Neuronal stem cell (in vitro differentiated cells): ENCODE measurements at regions not wholly inside any gene's neighbourhood (a gene's known extent, or its start where the extent isn't known, plus 50 kb on each side); places are given as distances from the start of the nearest gene placed in this dataset.
A peak's percentile ranks its signal among the peaks of the same experiment; 100 is the strongest.
"Not testable (repeated sequence)": the region's sequence is repeated elsewhere in the genome, so short reads cannot be mapped to it uniquely, and the experiment has no call there.

Experiments
- DNase-seq: peaks from one replicate; pipeline ENCODE4 v3.0.0-alpha.2; 2013; ENCODE audit warnings: low spot score
- H2AFZ ChIP-seq: one replicate; pipeline ENCODE4 v1.6.1; 2013; ENCODE audit warnings: mild to moderate bottlenecking, low read length, inconsistent platforms
- H2AK5ac ChIP-seq: 2 replicates; pipeline ENCODE4 v1.6.1; 2013; ENCODE audit warnings: low read depth, mild to moderate bottlenecking, inconsistent platforms, low read length, moderate library complexity, mixed read lengths
- H2BK120ac ChIP-seq: 2 replicates; pipeline ENCODE4 v1.6.1; 2013; ENCODE audit warnings: low read depth, mild to moderate bottlenecking, inconsistent platforms, low read length, moderate library complexity, mixed read lengths
- H2BK12ac ChIP-seq: one replicate; pipeline ENCODE4 v1.6.1; 2013; ENCODE audit warnings: low read length, inconsistent platforms
- H2BK15ac ChIP-seq: 2 replicates; pipeline ENCODE4 v1.6.1; 2013; ENCODE audit warnings: mild to moderate bottlenecking, low read length, inconsistent platforms, mixed read lengths
- H2BK5ac ChIP-seq: one replicate; pipeline ENCODE4 v1.6.1; 2013; ENCODE audit warnings: inconsistent platforms, mild to moderate bottlenecking, low read length, moderate library complexity
- H3K14ac ChIP-seq: one replicate; pipeline ENCODE4 v1.6.1; 2013; ENCODE audit warnings: low read length, inconsistent platforms
- H3K18ac ChIP-seq: 2 replicates; pipeline ENCODE4 v1.6.1; 2013; ENCODE audit warnings: low read length, inconsistent platforms
- H3K23ac ChIP-seq: 2 replicates; pipeline ENCODE4 v1.6.1; 2013; ENCODE audit warnings: low read depth, mild to moderate bottlenecking, mixed read lengths, low read length, inconsistent platforms; ENCODE audit not compliant: poor library complexity
- H3K27ac ChIP-seq: replicated peaks from 3 replicates; pipeline ENCODE4 v1.5.1; 2013; ENCODE audit warnings: low read length, inconsistent platforms
- H3K27me3 ChIP-seq, 3 experiments: 2 replicates each; pipeline ENCODE4 v1.6.1; 2013; ENCODE audit warnings: low read length in 3 of 3, mild to moderate bottlenecking in 2 of 3, inconsistent platforms in 1 of 3, low read depth in 1 of 3, mixed read lengths in 1 of 3, moderate library complexity in 1 of 3; ENCODE audit not compliant: control insufficient read depth in 3 of 3, insufficient read depth in 3 of 3
- H3K36me3 ChIP-seq, 2 donors: replicated peaks in 1 of 2; 2 replicates each; pipeline ENCODE4 v1.6.1; 2013; ENCODE audit warnings: low read length in 2 of 2; ENCODE audit not compliant: control insufficient read depth in 2 of 2, insufficient read depth in 2 of 2
- H3K4ac ChIP-seq: 2 replicates; pipeline ENCODE4 v1.6.1; 2013; ENCODE audit warnings: inconsistent platforms, mild to moderate bottlenecking, low read length, moderate library complexity
- H3K4me1 ChIP-seq, 2 donors: 1 replicate in 1 of 2; 2 replicates in 1 of 2; pipeline ENCODE4 v1.6.1; 2013; ENCODE audit warnings: low read length in 2 of 2, low read depth in 1 of 2; ENCODE audit not compliant: control insufficient read depth in 2 of 2, insufficient read depth in 1 of 2
- H3K4me2 ChIP-seq: one replicate; pipeline ENCODE4 v1.6.1; 2013; ENCODE audit warnings: mild to moderate bottlenecking, low read length, inconsistent platforms; ENCODE audit not compliant: insufficient read depth, poor library complexity, severe bottlenecking
- H3K4me3 ChIP-seq, 2 donors: 2 replicates each; pipeline ENCODE4 v1.5.1; 2013; ENCODE audit warnings: low read length in 2 of 2, mild to moderate bottlenecking in 2 of 2, inconsistent platforms in 1 of 2, moderate library complexity in 1 of 2
- H3K79me1 ChIP-seq: one replicate; pipeline ENCODE4 v1.6.1; 2013; ENCODE audit warnings: low read depth, mild to moderate bottlenecking, inconsistent platforms, low read length, moderate library complexity
- H3K9ac ChIP-seq: one replicate; pipeline ENCODE4 v1.6.1; 2013; ENCODE audit warnings: mild to moderate bottlenecking, low read depth, low read length, inconsistent platforms; ENCODE audit not compliant: poor library complexity
- H3K9me3 ChIP-seq, 2 donors: replicated peaks in 1 of 2; 2 replicates each; pipeline versions ENCODE3 to v1.6.1; 2013; ENCODE audit warnings: low read length in 2 of 2, mild to moderate bottlenecking in 2 of 2, inconsistent platforms in 1 of 2, low read depth in 1 of 2, mixed read lengths in 1 of 2, moderate library complexity in 1 of 2; ENCODE audit not compliant: control insufficient read depth in 2 of 2, insufficient read depth in 1 of 2
- H4K8ac ChIP-seq: one replicate; pipeline ENCODE4 v1.6.1; 2013; ENCODE audit warnings: low read depth, mild to moderate bottlenecking, inconsistent platforms, low read length, moderate library complexity
- H4K91ac ChIP-seq: one replicate; pipeline ENCODE4 v1.6.1; 2013; ENCODE audit warnings: low read length, low read depth, mild to moderate bottlenecking, inconsistent platforms; ENCODE audit not compliant: poor library complexity
- WGBS, 2 donors: extraction: QIAGEN DNeasy Blood & Tissue Kit; methylation state at CpG; one replicate each; pipeline ENCODE4 v1.1.7; 2013; ENCODE audit warnings: missing lambda C conversion rate in 2 of 2, mixed read lengths in 1 of 2; ENCODE audit not compliant: insufficient read length in 2 of 2, insufficient replicate concordance in 1 of 2; ENCODE audit errors: extremely low coverage in 2 of 2; 5-methylcytosine and 5-hydroxymethylcytosine counted together

GRCh38 chr14:53616536-53616935 lies 340.1 kb downstream of the BMP4 start:
- DNase-seq, H4K91ac ChIP-seq, H3K36me3 ChIP-seq, H3K9ac ChIP-seq, H3K4me2 ChIP-seq, H2BK12ac ChIP-seq, H3K23ac ChIP-seq, H3K9me3 ChIP-seq, H2BK15ac ChIP-seq, H3K4ac ChIP-seq, H2AK5ac ChIP-seq, H2AFZ ChIP-seq, H2BK5ac ChIP-seq, H3K27ac ChIP-seq, H3K79me1 ChIP-seq, H2BK120ac ChIP-seq, H3K27me3 ChIP-seq, H3K18ac ChIP-seq, H4K8ac ChIP-seq, H3K4me3 ChIP-seq, H3K14ac ChIP-seq: not testable (repeated sequence)
- WGBS, 2 donors: no CpG with 5 or more reads among the region's 2 CpGs
- peaks cover 5 to 12% of the 10 kb centered on the region in 2 donors for H3K4me1 ChIP-seq

- H4K91ac ChIP-seq: no peak overlapping the region
- no peak overlapping the region for H4K8ac ChIP-seq
- H3K79me1 ChIP-seq: no peaks in the 10 kb centered on the region
- no peak overlapping the region for H3K4me2 ChIP-seq
- no peak overlapping the region for H3K14ac ChIP-seq
- H3K27ac ChIP-seq: no peak overlapping the region
- no peak overlapping the region for H3K18ac ChIP-seq
- H3K36me3 ChIP-seq: no peaks in the 10 kb centered on the region
- H2BK120ac ChIP-seq: no peak overlapping the region
- no peak overlapping the region for H2BK5ac ChIP-seq
- no peak overlapping the region for H2AK5ac ChIP-seq
- H3K23ac ChIP-seq: no peak overlapping the region
- no peak overlapping the region for H3K4me3 ChIP-seq
- H3K27me3 ChIP-seq: no peaks in the 10 kb centered on the region
- H2BK12ac ChIP-seq: no peak overlapping the region
- H3K4me1 ChIP-seq: peaks cover 5 to 10% of the 10 kb centered on the region in 2 donors
- peaks cover 0 to 2% of the 10 kb centered on the region in 2 donors for H3K9me3 ChIP-seq
- H3K9ac ChIP-seq: no peak overlapping the region
- H2AFZ ChIP-seq: no peak overlapping the region
- no CpG with 5 or more reads among the region's 3 CpGs for WGBS, 2 donors
- H3K4ac ChIP-seq: no peak overlapping the region
- H2BK15ac ChIP-seq: no peak overlapping the region
- no peak for DNase-seq
Observed at GRCh38 chr14:53615252-53615651, 341.4 kb downstream of the BMP4 start.

GRCh38 chr14:53613404-53614253 lies 343.0 kb downstream of the BMP4 start:
- Histone ChIP-seq H2BK5ac (no peak overlapping the region), H3K18ac (no peak overlapping the region), H3K9me3 (peaks cover 0 to 2% of the 10 kb centered on the region in 2 donors), H3K23ac (no peak overlapping the region), H3K79me1 (no peaks in the 10 kb centered on the region), H2AK5ac (no peak overlapping the region), H2BK120ac (no peak overlapping the region), H3K9ac (no peak overlapping the region), H3K14ac (no peak overlapping the region), H3K4me3 (peak overlapping the region in 1 of 2 donors; percentile 8), H3K36me3 (no peaks in the 10 kb centered on the region), H3K4ac (no peak overlapping the region), H3K4me1 (peaks cover 5 to 6% of the 10 kb centered on the region in 2 donors), H2BK12ac (no peak overlapping the region), H4K91ac (no peak overlapping the region), H3K4me2 (no peak overlapping the region), H2AFZ (peak overlapping the region; percentile 82), H4K8ac (no peak overlapping the region), H2BK15ac (no peak overlapping the region), H3K27me3 (no peaks in the 10 kb centered on the region), H3K27ac (peak overlapping the region; percentile 33)
- DNase-seq: peak; percentile 46
- WGBS, 2 donors: no CpG with 5 or more reads among the region's 12 CpGs

GRCh38 chr14:53610947-53611346 lies 345.7 kb downstream of the BMP4 start:
- Histone ChIP-seq H2BK15ac (no peak overlapping the region), H2BK120ac (no peak overlapping the region), H3K27me3 (no peaks in the 10 kb centered on the region), H3K4me2 (no peak overlapping the region), H3K4me3 (no peak overlapping the region), H2AK5ac (no peak overlapping the region), H3K4ac (no peak overlapping the region), H3K23ac (no peak overlapping the region), H3K79me1 (no peaks in the 10 kb centered on the region), H3K4me1 (peaks cover 5 to 6% of the 10 kb centered on the region in 2 donors), H3K27ac (no peak overlapping the region), H3K18ac (no peak overlapping the region), H4K91ac (no peak overlapping the region), H3K9ac (no peak overlapping the region), H3K14ac (no peak overlapping the region), H4K8ac (no peak overlapping the region), H2BK12ac (no peak overlapping the region), H2AFZ (no peak overlapping the region), H3K9me3 (peaks cover 0 to 2% of the 10 kb centered on the region in 2 donors), H2BK5ac (no peak overlapping the region), H3K36me3 (no peaks in the 10 kb centered on the region)
- no peak for DNase-seq
